Activated naive CD4-positive, alpha-beta T cell treated with anti-CD3 and anti-CD28 coated beads, Interleukin-2, amount 10 ng/mL, durations not matched to agents 7 days and 5 days (primary cell): ENCODE measurements at regions not wholly inside any gene's neighbourhood (a gene's known extent, or its start where the extent isn't known, plus 50 kb on each side); places are given as distances from the start of the nearest gene placed in this dataset.

Source experiments
- CTCF ChIA-PET: fragments of 350-600 bp; sonication (Branson Sonifier 250); formaldehyde crosslinking; loops from one replicate; lab custom pipeline; 2021; ENCODE audit warnings: antibody characterized with exemption; lab: Charles Lee
- DNase-seq: peaks from one replicate; pipeline ENCODE4 v3.0.0-alpha.2; 2020
- H3K27ac Mint-ChIP-seq: one replicate; pipeline ENCODE4 v1.8.0; 2021; ENCODE audit warnings: mild to moderate bottlenecking, moderate library complexity, mixed read lengths
- H3K27me3 Mint-ChIP-seq: one replicate; pipeline ENCODE4 v1.8.0; 2021; ENCODE audit warnings: mild to moderate bottlenecking, mixed read lengths
- H3K36me3 Mint-ChIP-seq: one replicate; pipeline ENCODE4 v1.8.0; 2021; ENCODE audit warnings: mixed read lengths
- H3K4me1 Mint-ChIP-seq: one replicate; pipeline ENCODE4 v1.8.0; 2021; ENCODE audit warnings: mixed read lengths
- H3K4me3 Mint-ChIP-seq: one replicate; pipeline ENCODE4 v1.8.0; 2021; ENCODE audit warnings: mild to moderate bottlenecking, moderate library complexity, mixed read lengths
- H3K9me3 Mint-ChIP-seq: one replicate; pipeline ENCODE4 v1.8.0; 2021; ENCODE audit warnings: mixed read lengths

GRCh38 chr7:85529201-85529600 is 342.3 kb upstream of the SEMA3D start:
- CTCF ChIA-PET, result no interaction called here
- H3K36me3 Mint-ChIP-seq, result no peaks in the 10 kb centered on the region
- no peaks in the 10 kb centered on the region for H3K4me1 Mint-ChIP-seq
- no peak overlapping the region for H3K27ac Mint-ChIP-seq
- H3K4me3 Mint-ChIP-seq, result no peak overlapping the region
- no peaks in the 10 kb centered on the region for H3K27me3 Mint-ChIP-seq
- DNase-seq, result no peak
- no peaks in the 10 kb centered on the region for H3K9me3 Mint-ChIP-seq

DNA sequence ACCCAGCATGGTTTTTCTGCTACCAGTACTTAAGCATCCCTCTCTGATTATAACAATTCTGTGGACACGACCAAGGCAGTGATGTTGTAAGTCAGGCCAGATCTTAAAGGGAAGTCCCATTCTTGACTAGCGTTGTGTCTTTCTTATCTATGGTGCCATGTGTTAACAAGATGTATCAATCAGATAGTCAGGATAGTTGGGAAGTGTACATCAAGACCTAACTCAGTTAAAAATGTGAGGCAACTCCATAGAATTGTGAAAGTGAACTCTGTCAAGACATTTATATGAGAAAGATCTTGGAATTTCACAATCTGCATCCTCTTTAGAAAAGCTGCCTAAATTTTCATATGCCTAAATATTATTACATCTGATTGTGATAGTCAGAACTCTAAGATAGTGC is 341.7 kb upstream of the SEMA3D start:
- H3K4me3 Mint-ChIP-seq, result no peak overlapping the region
- no peaks in the 10 kb centered on the region for H3K9me3 Mint-ChIP-seq
- no peaks in the 10 kb centered on the region for H3K36me3 Mint-ChIP-seq
- H3K27ac Mint-ChIP-seq, result no peak overlapping the region
- CTCF ChIA-PET, result no interaction called here
- H3K4me1 Mint-ChIP-seq, result no peaks in the 10 kb centered on the region
- H3K27me3 Mint-ChIP-seq, result no peaks in the 10 kb centered on the region
- DNase-seq, result no peak

- no peaks in the 10 kb centered on the region for H3K4me1 Mint-ChIP-seq
- CTCF ChIA-PET, result no interaction called here
- H3K27me3 Mint-ChIP-seq, result no peaks in the 10 kb centered on the region
- H3K27ac Mint-ChIP-seq, result no peak overlapping the region
- DNase-seq, result no peak
- no peaks in the 10 kb centered on the region for H3K36me3 Mint-ChIP-seq
- no peak overlapping the region for H3K4me3 Mint-ChIP-seq
- no peaks in the 10 kb centered on the region for H3K9me3 Mint-ChIP-seq
These were observed 338.8 kb upstream of the SEMA3D start for GRCh38 chr7:85525676-85526075.

- Mint-ChIP-seq H3K4me3 (no peak overlapping the region), H3K36me3 (no peaks in the 10 kb centered on the region), H3K9me3 (no peaks in the 10 kb centered on the region), H3K27ac (no peak overlapping the region), H3K27me3 (no peaks in the 10 kb centered on the region), H3K4me1 (no peaks in the 10 kb centered on the region)
- DNase-seq, result no peak
- CTCF ChIA-PET, result no interaction called here
These were observed 335.2 kb upstream of the SEMA3D start for GRCh38 chr7:85522070-85522469.

DNA sequence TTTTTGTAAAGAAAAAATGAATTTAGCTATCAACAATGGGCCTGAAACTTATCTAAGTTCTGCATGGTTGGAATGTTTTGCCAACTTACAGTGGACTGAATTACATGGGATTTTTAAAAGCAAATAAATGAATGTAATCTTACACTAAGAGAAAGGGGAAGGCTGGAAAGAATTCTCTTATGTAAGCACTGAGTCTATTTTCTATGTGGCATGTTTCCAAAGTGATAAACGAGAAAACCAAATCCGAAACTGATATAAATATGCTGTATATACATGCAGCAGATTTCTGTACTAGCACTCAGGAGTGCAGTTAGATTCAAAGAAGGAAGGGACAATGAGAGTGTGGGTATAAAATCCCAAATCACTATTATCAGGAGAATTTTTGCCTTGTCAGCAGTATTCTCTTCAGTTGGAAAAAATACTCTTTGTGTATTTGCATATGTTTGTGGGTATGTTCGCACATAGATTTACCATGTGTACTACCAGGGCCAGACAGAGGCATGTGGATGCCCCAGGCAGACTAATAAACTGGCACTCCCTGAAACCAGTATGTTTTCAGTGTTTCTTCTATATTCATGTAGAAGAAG is 334.3 kb upstream of the SEMA3D start:
- Mint-ChIP-seq H3K4me3 (no peak overlapping the region), H3K9me3 (no peaks in the 10 kb centered on the region), H3K27ac (no peak overlapping the region), H3K27me3 (no peaks in the 10 kb centered on the region), H3K4me1 (no peaks in the 10 kb centered on the region), H3K36me3 (no peaks in the 10 kb centered on the region)
- DNase-seq, result no peak
- CTCF ChIA-PET, result no interaction called here

DNA sequence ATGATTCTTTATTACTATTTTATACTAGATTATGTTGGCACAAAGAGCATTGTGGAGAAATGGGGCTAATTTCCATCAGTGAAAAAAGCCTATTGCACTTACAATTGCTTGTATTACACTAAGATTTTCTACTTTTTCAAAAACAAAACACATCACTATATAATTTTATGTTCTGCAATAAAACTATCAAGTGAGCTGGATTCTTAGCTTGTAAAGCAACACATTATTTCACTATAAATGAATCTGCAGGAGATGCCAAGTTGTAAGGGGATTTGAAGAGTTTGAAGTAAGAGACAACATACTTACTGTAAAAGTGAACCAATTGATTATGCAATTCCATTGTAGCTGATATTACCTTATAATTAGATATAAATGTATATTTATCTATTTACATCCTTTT is 333.3 kb upstream of the SEMA3D start:
- no peaks in the 10 kb centered on the region for H3K9me3 Mint-ChIP-seq
- no peaks in the 10 kb centered on the region for H3K27me3 Mint-ChIP-seq
- no peak for DNase-seq
- no peak overlapping the region for H3K4me3 Mint-ChIP-seq
- no peak overlapping the region for H3K27ac Mint-ChIP-seq
- no peaks in the 10 kb centered on the region for H3K36me3 Mint-ChIP-seq
- CTCF ChIA-PET, result no interaction called here
- H3K4me1 Mint-ChIP-seq, result no peaks in the 10 kb centered on the region

- Mint-ChIP-seq H3K27me3 (no peaks in the 10 kb centered on the region), H3K4me1 (no peaks in the 10 kb centered on the region), H3K36me3 (no peaks in the 10 kb centered on the region), H3K4me3 (no peak overlapping the region), H3K27ac (no peak overlapping the region), H3K9me3 (no peaks in the 10 kb centered on the region)
- no peak for DNase-seq
- CTCF ChIA-PET, result no interaction called here
These were observed 329.8 kb upstream of the SEMA3D start for GRCh38 chr7:85516675-85517074.

- H3K4me3 Mint-ChIP-seq, result no peak overlapping the region
- H3K9me3 Mint-ChIP-seq, result no peaks in the 10 kb centered on the region
- H3K27ac Mint-ChIP-seq, result no peak overlapping the region
- H3K36me3 Mint-ChIP-seq, result no peaks in the 10 kb centered on the region
- H3K27me3 Mint-ChIP-seq, result no peaks in the 10 kb centered on the region
- no peaks in the 10 kb centered on the region for H3K4me1 Mint-ChIP-seq
- CTCF ChIA-PET, result no interaction called here
- DNase-seq, result no peak
These were observed 325.9 kb upstream of the SEMA3D start for GRCh38 chr7:85512790-85513189.

- Mint-ChIP-seq H3K4me1 (no peaks in the 10 kb centered on the region), H3K4me3 (no peak overlapping the region), H3K36me3 (no peaks in the 10 kb centered on the region), H3K27ac (no peak overlapping the region), H3K9me3 (no peaks in the 10 kb centered on the region), H3K27me3 (no peaks in the 10 kb centered on the region)
- DNase-seq, result no peak
- CTCF ChIA-PET, result no interaction called here
These were observed 323.4 kb upstream of the SEMA3D start for GRCh38 chr7:85510287-85510686.

DNA sequence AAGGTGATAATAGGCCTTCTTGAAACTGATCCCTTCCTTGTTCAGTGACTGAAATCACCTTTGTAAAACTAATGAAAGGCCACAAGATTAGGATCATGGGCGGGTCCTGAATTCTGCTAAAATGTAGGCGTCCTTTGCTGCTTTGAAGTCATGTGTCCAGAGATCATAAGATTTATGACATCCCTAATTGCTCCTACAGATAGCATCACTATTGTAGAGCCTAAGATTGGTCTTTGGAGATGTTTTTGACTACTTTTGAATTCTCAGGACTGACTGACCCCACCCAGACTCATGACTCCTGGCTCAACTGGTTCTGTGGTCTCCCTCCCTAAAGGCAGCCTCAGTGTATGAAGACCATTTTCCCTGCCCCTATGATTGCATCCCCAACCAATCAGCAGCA is 322.6 kb upstream of the SEMA3D start:
- Mint-ChIP-seq H3K4me3 (no peak overlapping the region), H3K4me1 (no peaks in the 10 kb centered on the region)

GRCh38 chr7:85508642-85509410 is 322.0 kb upstream of the SEMA3D start:
- H3K36me3 Mint-ChIP-seq, result no peaks in the 10 kb centered on the region
- CTCF ChIA-PET, result no interaction called here
- no peaks in the 10 kb centered on the region for H3K4me1 Mint-ChIP-seq
- no peaks in the 10 kb centered on the region for H3K27me3 Mint-ChIP-seq
- no peaks in the 10 kb centered on the region for H3K9me3 Mint-ChIP-seq
- no peak overlapping the region for H3K27ac Mint-ChIP-seq
- no peak for DNase-seq
- no peak overlapping the region for H3K4me3 Mint-ChIP-seq

More for the DNA sequence above, 322.6 kb upstream of the SEMA3D start:
- no peak overlapping the region for H3K27ac Mint-ChIP-seq
- H3K9me3 Mint-ChIP-seq, result no peaks in the 10 kb centered on the region
- no peaks in the 10 kb centered on the region for H3K36me3 Mint-ChIP-seq
- H3K27me3 Mint-ChIP-seq, result no peaks in the 10 kb centered on the region
- DNase-seq, result no peak
- CTCF ChIA-PET, result no interaction called here

- CTCF ChIA-PET, result no interaction called here
- DNase-seq, result no peak
These were observed 311.2 kb upstream of the SEMA3D start for GRCh38 chr7:85498031-85498430.

GRCh38 chr7:85489498-85489897 is 302.6 kb upstream of the SEMA3D start:
- CTCF ChIA-PET, result no interaction called here
- H3K27ac Mint-ChIP-seq, result no peak overlapping the region
- H3K9me3 Mint-ChIP-seq, result no peaks in the 10 kb centered on the region
- no peaks in the 10 kb centered on the region for H3K36me3 Mint-ChIP-seq
- no peak for DNase-seq
- no peaks in the 10 kb centered on the region for H3K4me1 Mint-ChIP-seq
- H3K4me3 Mint-ChIP-seq, result no peak overlapping the region
- H3K27me3 Mint-ChIP-seq, result no peaks in the 10 kb centered on the region

More at GRCh38 chr7:85498031-85498430, 311.2 kb upstream of the SEMA3D start:
- no peaks in the 10 kb centered on the region for H3K4me1 Mint-ChIP-seq
- no peaks in the 10 kb centered on the region for H3K36me3 Mint-ChIP-seq
- no peak overlapping the region for H3K27ac Mint-ChIP-seq
- no peak overlapping the region for H3K4me3 Mint-ChIP-seq
- H3K27me3 Mint-ChIP-seq, result no peaks in the 10 kb centered on the region
- peaks cover 3% of the 10 kb centered on the region for H3K9me3 Mint-ChIP-seq

GRCh38 chr7:85488406-85488805 is 301.6 kb upstream of the SEMA3D start:
- no peak overlapping the region for H3K4me3 Mint-ChIP-seq
- no peaks in the 10 kb centered on the region for H3K9me3 Mint-ChIP-seq
- no peaks in the 10 kb centered on the region for H3K36me3 Mint-ChIP-seq
- no peaks in the 10 kb centered on the region for H3K27me3 Mint-ChIP-seq
- no peaks in the 10 kb centered on the region for H3K4me1 Mint-ChIP-seq
- H3K27ac Mint-ChIP-seq, result no peak overlapping the region
- no peak for DNase-seq
- CTCF ChIA-PET, result no interaction called here

DNA sequence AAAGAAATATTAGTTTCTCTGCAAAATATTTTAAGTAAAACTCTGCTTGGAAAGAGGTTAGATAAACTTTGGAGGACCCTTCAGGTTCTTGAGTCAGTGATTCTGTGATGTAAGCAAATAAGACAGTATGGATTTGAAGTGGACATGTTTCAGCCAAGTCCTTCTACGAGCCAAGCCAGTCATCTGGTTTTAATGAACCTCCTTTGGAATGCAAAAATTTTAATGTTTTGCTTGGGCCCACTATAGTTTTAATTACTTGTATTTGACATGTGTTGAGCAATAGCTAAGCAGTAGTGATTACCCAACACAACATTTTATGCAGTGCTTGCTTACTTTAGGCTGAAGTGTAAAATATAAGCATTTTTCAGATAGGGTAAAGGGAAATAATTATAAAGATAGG is 296.3 kb upstream of the SEMA3D start:
- CTCF ChIA-PET, result no interaction called here

More for the DNA sequence above, 296.3 kb upstream of the SEMA3D start:
- Mint-ChIP-seq H3K4me1 (no peaks in the 10 kb centered on the region), H3K27ac (no peak overlapping the region), H3K9me3 (no peaks in the 10 kb centered on the region), H3K36me3 (no peaks in the 10 kb centered on the region), H3K27me3 (no peaks in the 10 kb centered on the region), H3K4me3 (no peak overlapping the region)
- no peak for DNase-seq
